HEK293T (cell line): ENCODE measurements at regions not wholly inside any gene's neighbourhood (a gene's known extent, or its start where the extent isn't known, plus 50 kb on each side); places are given as distances from the start of the nearest gene placed in this dataset.

Experiments used
- CTCF ChIA-PET: fragments of 350-600 bp; formaldehyde crosslinking; extraction: SDS; loops from one replicate; lab custom pipeline; 2021; ENCODE audit warnings: antibody characterized with exemption, inconsistent platforms; lab: Yijun Ruan, JAX
- POLR2A ChIA-PET: fragments of 350-600 bp; formaldehyde crosslinking; extraction: SDS; loops from one replicate; lab custom pipeline; 2020; ENCODE audit warnings: antibody characterized with exemption, inconsistent platforms; lab: Yijun Ruan, JAX
- DNase-seq: peaks from one replicate; pipeline ENCODE4 v3.0.0; 2012; ENCODE audit warnings: mixed read lengths; ENCODE audit errors: extremely low spot score
- ARNT ChIP-seq: fragments of 450-650 bp; IDR thresholded peaks from 2 replicates; pipeline ENCODE4 v1.6.1; 2017; ENCODE audit warnings: mild to moderate bottlenecking
- BHLHE40 ChIP-seq: fragments of 450-650 bp; IDR thresholded peaks from 2 replicates; pipeline ENCODE4 v1.6.1; 2016; ENCODE audit warnings: mild to moderate bottlenecking, moderate library complexity, borderline replicate concordance
- CTBP1 ChIP-seq: fragments of 450-650 bp; IDR thresholded peaks from 2 replicates; pipeline ENCODE4 v1.6.1; 2016; ENCODE audit warnings: borderline replicate concordance
- ELF4 ChIP-seq: fragments of 450-650 bp; IDR thresholded peaks from 2 replicates; pipeline ENCODE4 v1.6.1; 2017; ENCODE audit warnings: antibody characterized with exemption
- FOXA1 ChIP-seq: fragments of 450-650 bp; IDR thresholded peaks from 2 replicates; pipeline ENCODE4 v1.6.1; 2016; ENCODE audit warnings: mild to moderate bottlenecking
- FOXK2 ChIP-seq: fragments of 450-650 bp; IDR thresholded peaks from 2 replicates; pipeline ENCODE4 v1.6.1; 2016; ENCODE audit warnings: mild to moderate bottlenecking
- FOXM1 ChIP-seq: fragments of 450-650 bp; IDR thresholded peaks from 2 replicates; pipeline ENCODE4 v1.6.1; 2017; ENCODE audit warnings: mild to moderate bottlenecking, borderline replicate concordance
- HDGF ChIP-seq: fragments of 450-650 bp; IDR thresholded peaks from 2 replicates; pipeline ENCODE4 v1.6.1; 2017; ENCODE audit warnings: antibody characterized with exemption, borderline replicate concordance
- L3MBTL2 ChIP-seq: fragments of 450-650 bp; conservative IDR thresholded peaks from 2 replicates; pipeline ENCODE4 v1.6.1; 2016; ENCODE audit warnings: mild to moderate bottlenecking
- LEF1 ChIP-seq: fragments of 450-650 bp; IDR thresholded peaks from 2 replicates; pipeline ENCODE4 v1.6.1; 2017; ENCODE audit warnings: mild to moderate bottlenecking, borderline replicate concordance
- NFRKB ChIP-seq: fragments of 450-650 bp; IDR thresholded peaks from 2 replicates; pipeline ENCODE4 v1.6.1; 2016; ENCODE audit warnings: mild to moderate bottlenecking, moderate library complexity
- SP1 ChIP-seq: fragments of 450-650 bp; IDR thresholded peaks from 2 replicates; pipeline ENCODE4 v1.6.1; 2017
- SUZ12 ChIP-seq: fragments of 450-650 bp; IDR thresholded peaks from 2 replicates; pipeline ENCODE4 v1.6.1; 2016; ENCODE audit warnings: mild to moderate bottlenecking
- TARDBP ChIP-seq: fragments of 450-650 bp; IDR thresholded peaks from 2 replicates; pipeline ENCODE4 v1.6.1; 2016
- ZNF384 ChIP-seq: fragments of 450-650 bp; IDR thresholded peaks from 2 replicates; pipeline ENCODE4 v1.6.1; 2016
- TF ChIP-seq, protein P1 (sequence below): fragments of 450-650 bp; IDR thresholded peaks from 2 replicates; pipeline ENCODE4 v1.6.1; 2016

DNA sequence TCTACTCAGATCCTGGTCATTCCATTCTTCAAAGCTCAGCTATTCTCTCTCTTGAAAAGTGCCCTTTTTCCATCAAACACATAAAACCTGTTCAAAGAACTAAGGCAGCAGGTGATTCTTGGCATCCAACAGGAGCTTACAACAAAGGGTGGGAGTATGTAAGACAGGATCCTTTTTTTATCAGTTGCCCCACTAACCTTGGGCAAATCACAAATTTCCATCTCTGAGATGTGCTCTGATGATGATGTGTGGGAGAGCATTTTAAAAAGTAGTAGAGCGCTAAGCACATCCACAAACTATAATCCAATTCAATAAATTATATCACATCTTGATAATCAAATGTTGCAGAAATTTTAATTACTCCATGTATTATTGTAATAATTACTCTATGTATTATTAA is 53.7 kb upstream of the FDX1 start:
- no peak for DNase-seq
- TF ChIP-seq HDGF, result no peak
- no peak for TF ChIP-seq CTBP1
- no peak for TF ChIP-seq BHLHE40
- TF ChIP-seq ARNT, result no peak
- TF ChIP-seq ZNF384, result no peak
- TF ChIP-seq FOXK2, result no peak
- TF ChIP-seq, protein P1, sequence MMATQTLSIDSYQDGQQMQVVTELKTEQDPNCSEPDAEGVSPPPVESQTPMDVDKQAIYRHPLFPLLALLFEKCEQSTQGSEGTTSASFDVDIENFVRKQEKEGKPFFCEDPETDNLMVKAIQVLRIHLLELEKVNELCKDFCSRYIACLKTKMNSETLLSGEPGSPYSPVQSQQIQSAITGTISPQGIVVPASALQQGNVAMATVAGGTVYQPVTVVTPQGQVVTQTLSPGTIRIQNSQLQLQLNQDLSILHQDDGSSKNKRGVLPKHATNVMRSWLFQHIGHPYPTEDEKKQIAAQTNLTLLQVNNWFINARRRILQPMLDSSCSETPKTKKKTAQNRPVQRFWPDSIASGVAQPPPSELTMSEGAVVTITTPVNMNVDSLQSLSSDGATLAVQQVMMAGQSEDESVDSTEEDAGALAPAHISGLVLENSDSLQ, result no peak
- no peak for TF ChIP-seq ELF4
- no peak for TF ChIP-seq SP1
- POLR2A ChIA-PET, result no interaction called here
- CTCF ChIA-PET, result interaction anchor here (1.0 kb wide), 1 partner anchor 10 kb away, joined by 3 read pairs; no protein-coding TSS in a partner anchor

DNA sequence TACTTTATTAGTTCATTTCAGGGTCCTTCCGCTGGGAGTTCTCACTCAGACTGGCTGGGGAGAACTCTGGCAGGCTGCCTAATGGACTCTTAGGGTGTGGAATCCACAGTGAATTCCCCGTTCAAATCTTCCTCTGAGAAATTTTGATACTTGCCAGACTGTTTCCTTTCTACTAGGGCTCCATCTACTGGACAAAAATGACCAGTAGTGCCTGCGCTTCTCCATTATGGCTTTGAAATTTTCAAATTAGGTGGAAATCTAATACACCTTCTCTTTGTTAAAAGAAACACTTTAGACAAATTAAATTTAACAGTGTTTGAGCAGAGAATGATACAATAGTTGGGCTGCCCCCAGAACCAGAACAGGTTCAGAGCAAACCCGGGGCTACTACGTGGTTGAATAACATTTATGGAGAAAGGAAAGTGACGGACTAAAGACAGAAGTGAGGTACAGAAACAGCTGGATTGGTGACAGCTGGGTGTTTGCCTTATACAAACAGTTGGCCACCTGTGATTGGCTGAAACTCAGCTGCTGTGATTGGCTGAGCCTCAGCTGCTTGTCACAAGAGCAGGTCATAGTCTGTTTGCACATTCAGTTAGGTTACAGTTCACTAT is 52.9 kb upstream of the FDX1 start:
- ChIA-PET POLR2A (interaction anchor here (1.1 kb wide), 1 partner anchor 168 kb away, joined by 3 read pairs; no protein-coding TSS in a partner anchor), CTCF (interaction anchor here (0.6 to 1.2 kb wide), 7 partner anchors 10 to 524 kb away, joined by 3 to 9 read pairs (median 5); no protein-coding TSS in a partner anchor)
- peak; percentile 78 for DNase-seq
- TF ChIP-seq HDGF (no peak), ZNF384 (no peak), FOXA1 (no peak), FOXM1 (no peak)

DNA sequence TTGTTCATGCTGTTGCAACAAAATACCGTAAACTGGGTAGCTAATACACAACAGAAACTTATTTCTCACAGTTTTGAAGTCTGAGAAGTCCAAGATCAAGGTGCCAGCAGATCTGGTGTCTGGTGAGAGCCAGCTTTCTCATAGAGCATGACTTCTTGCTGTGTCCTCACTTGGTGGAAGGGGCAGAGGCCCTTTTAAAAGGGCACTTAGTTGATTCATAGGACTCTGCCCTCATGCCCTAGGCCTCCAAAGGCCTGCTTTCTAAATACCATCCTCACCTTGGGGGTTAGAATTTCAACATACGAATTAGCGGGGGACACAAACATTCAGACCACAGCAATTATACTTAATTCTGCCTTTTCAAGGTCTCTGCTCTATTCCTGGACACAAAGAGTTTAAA is 52.3 kb upstream of the FDX1 start:
- POLR2A ChIA-PET, result interaction anchor here (1.1 kb wide), 1 partner anchor 169 kb away, joined by 3 read pairs; no protein-coding TSS in a partner anchor
- TF ChIP-seq BHLHE40, result no peak
- TF ChIP-seq TARDBP, result no peak
- TF ChIP-seq FOXK2, result no peak
- TF ChIP-seq CTBP1, result no peak
- TF ChIP-seq HDGF, result no peak
- TF ChIP-seq L3MBTL2, result no peak
- TF ChIP-seq LEF1, result no peak
- no peak for TF ChIP-seq FOXM1
- TF ChIP-seq ELF4, result no peak
- no peak for TF ChIP-seq ARNT
- no peak for TF ChIP-seq SUZ12
- TF ChIP-seq, protein P1, result no peak
- no peak for TF ChIP-seq SP1
- TF ChIP-seq ZNF384, result no peak
- TF ChIP-seq NFRKB, result no peak
- TF ChIP-seq FOXA1, result no peak
- no peak for DNase-seq
- CTCF ChIA-PET, result interaction anchor here (0.6 to 1.2 kb wide), 9 partner anchors 10 to 658 kb away, joined by 3 to 9 read pairs (median 5); no protein-coding TSS in a partner anchor

DNA sequence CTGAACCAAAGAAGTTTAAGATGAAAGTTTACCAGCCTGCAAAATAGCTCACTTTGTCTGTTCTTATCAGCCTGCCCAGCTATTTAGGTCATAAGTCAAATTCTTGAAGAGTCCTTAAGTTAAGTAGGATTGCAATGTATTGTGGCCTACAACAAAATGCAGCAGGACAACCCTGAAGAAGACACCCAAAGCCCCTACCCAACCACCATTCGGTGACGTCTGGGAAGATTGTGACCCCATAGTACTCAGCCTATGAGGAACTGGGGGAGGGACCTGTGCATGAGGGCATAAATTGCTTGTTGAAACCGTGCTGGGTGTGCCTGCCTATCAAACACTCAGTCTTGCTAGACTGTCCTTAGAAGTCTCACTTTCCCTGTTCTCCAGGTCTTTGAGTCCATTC is 50.5 kb upstream of the FDX1 start:
- ChIA-PET POLR2A (no interaction called here), CTCF (interaction anchor here (0.6 kb wide), 1 partner anchor 163 kb away, joined by 3 read pairs; no protein-coding TSS in a partner anchor)
- TF ChIP-seq L3MBTL2 (no peak), HDGF (no peak), FOXM1 (no peak), ELF4 (no peak), FOXK2 (no peak), FOXA1 (no peak), TARDBP (no peak), SUZ12 (no peak), NFRKB (no peak), ZNF384 (no peak), SP1 (no peak), ARNT (no peak), CTBP1 (no peak), LEF1 (no peak), BHLHE40 (no peak)
- TF ChIP-seq, protein P1, result no peak
- no peak for DNase-seq

DNA sequence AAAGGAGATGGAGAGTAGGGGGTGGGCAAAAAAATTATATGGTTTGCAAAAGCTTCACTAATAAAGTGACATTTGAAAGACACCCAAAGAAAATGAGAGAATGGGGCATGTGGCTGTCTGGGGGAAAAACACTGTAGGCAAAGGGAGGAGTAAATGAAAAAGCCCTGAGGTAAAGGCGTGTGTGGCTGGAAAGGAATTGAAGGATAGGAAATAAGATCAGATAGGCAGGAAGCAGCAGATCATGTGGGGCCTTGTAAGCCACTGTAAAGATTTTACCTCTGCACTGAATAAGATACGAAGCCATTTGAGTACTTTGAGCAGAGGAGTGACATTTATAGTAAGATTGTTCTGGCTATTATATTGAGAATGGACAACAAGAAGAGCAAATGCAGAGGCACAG is 49.8 kb upstream of the FDX1 start:
- ChIA-PET CTCF (no interaction called here), POLR2A (no interaction called here)
- DNase-seq, result no peak
- no peak for TF ChIP-seq TARDBP
